Endothelial cell of umbilical vein (primary cell): ENCODE measurements at regions not wholly inside any gene's neighbourhood (a gene's known extent, or its start where the extent isn't known, plus 50 kb on each side); places are given as distances from the start of the nearest gene placed in this dataset.

Source experiments
- BruUV-seq: library from RNA; stranded (reverse); fragments of 400-500 nt; replicated peaks from 2 replicates; lab custom pipeline; 2021; lab: Mats Ljungman, UMichigan
- CTCF ChIA-PET: fragments of 300-600, 350-600 bp; sonication (Branson Sonifier 250); formaldehyde crosslinking; loops from one replicate; lab custom pipeline; 2021; ENCODE audit warnings: antibody characterized with exemption, inconsistent platforms; lab: Charles Lee
- POLR2A ChIA-PET: fragments of 300-600, 350-600 bp; sonication (Branson Sonifier 250); formaldehyde crosslinking; loops from one replicate; lab custom pipeline; 2021; ENCODE audit warnings: antibody characterized with exemption, inconsistent platforms; lab: Charles Lee
- DNase-seq: peaks from one replicate; pipeline ENCODE4 v3.0.0-alpha.2; 2011; ENCODE audit warnings: low read depth, low spot score
- FAIRE-seq: peaks from 2 replicates; lab custom pipeline; 2011; peaks lifted over from hg19 to GRCh38; lab: Jason Lieb, UNC
- H2AFZ ChIP-seq: 2 replicates; pipeline ENCODE4 v1.6.0; 2012; ENCODE audit warnings: low read depth, low read length, control low read depth, inconsistent platforms
- H3K27ac ChIP-seq: 2 replicates; pipeline ENCODE4 v1.5.1; 2011; ENCODE audit warnings: low read depth, mild to moderate bottlenecking, control low read depth, low read length, moderate library complexity; ENCODE audit not compliant: insufficient read depth
- H3K27me3 ChIP-seq, 2 experiments: 2 replicates each; pipeline versions ENCODE4 v1.6.0 to v1.6.1; 2011; ENCODE audit warnings: low read length in 2 of 2, mixed read lengths in 1 of 2; ENCODE audit not compliant: control insufficient read depth in 2 of 2, insufficient read depth in 2 of 2
- H3K36me3 ChIP-seq, 2 experiments: 2 replicates in 1 of 2; 3 replicates in 1 of 2; pipeline ENCODE4 v1.5.1; 2011; ENCODE audit warnings: low read length in 2 of 2, mild to moderate bottlenecking in 1 of 2, moderate library complexity in 1 of 2; ENCODE audit not compliant: control insufficient read depth in 2 of 2, insufficient read depth in 2 of 2; ENCODE audit errors: extremely low read depth in 1 of 2
- H3K4me1 ChIP-seq: 3 replicates; pipeline ENCODE4 v1.5.1; 2011; ENCODE audit warnings: mild to moderate bottlenecking, low read length; ENCODE audit not compliant: control insufficient read depth, insufficient read depth; ENCODE audit errors: extremely low read depth
- H3K4me2 ChIP-seq: 2 replicates; pipeline ENCODE4 v1.6.1; 2011; ENCODE audit warnings: low read length, control low read depth, mixed read lengths; ENCODE audit not compliant: insufficient read depth
- H3K4me3 ChIP-seq, 3 experiments: fragments of 200-600 bp in 1 of 3; sonication (generic), shearing (Covaris generic) in 1 of 3; replicated peaks in 1 of 3; 2 replicates each; pipeline ENCODE4 v1.5.1; 2011 to 2016; ENCODE audit warnings: control low read depth in 3 of 3, low read length in 3 of 3, mild to moderate bottlenecking in 2 of 3, inconsistent platforms in 1 of 3, low read depth in 1 of 3, moderate library complexity in 1 of 3; ENCODE audit not compliant: insufficient read depth in 1 of 3
- H3K79me2 ChIP-seq: 2 replicates; pipeline ENCODE4 v1.6.0; 2012; ENCODE audit warnings: low read length, inconsistent platforms; ENCODE audit not compliant: control insufficient read depth, insufficient read depth
- H3K9ac ChIP-seq: replicated peaks from 2 replicates; pipeline ENCODE3; 2011; ENCODE audit warnings: low read length, control low read depth; ENCODE audit not compliant: insufficient read depth; ENCODE audit errors: extremely low read depth
- H3K9me1 ChIP-seq: replicated peaks from 3 replicates; pipeline ENCODE4 v1.6.0; 2011; ENCODE audit warnings: mild to moderate bottlenecking, low read length; ENCODE audit not compliant: control insufficient read depth, insufficient read depth; ENCODE audit errors: extremely low read depth
- H3K9me3 ChIP-seq: replicated peaks from 2 replicates; pipeline ENCODE4 v1.5.1; 2012; ENCODE audit warnings: low read length, inconsistent platforms; ENCODE audit not compliant: control insufficient read depth, insufficient read depth
- H4K20me1 ChIP-seq: replicated peaks from 2 replicates; pipeline ENCODE3; 2011; ENCODE audit warnings: mild to moderate bottlenecking, low read length; ENCODE audit not compliant: control insufficient read depth, insufficient read depth; ENCODE audit errors: extremely low read depth
- CTCF ChIP-seq, 2 donors: IDR thresholded peaks; 1 replicate in 1 of 2; 2 replicates in 1 of 2; pipeline ENCODE4 v1.5.1; 2011; ENCODE audit warnings: low read length in 2 of 2, mild to moderate bottlenecking in 2 of 2, moderate library complexity in 2 of 2, control low read depth in 1 of 2, inconsistent platforms in 1 of 2, low read depth in 1 of 2; ENCODE audit not compliant: insufficient read depth in 1 of 2; ENCODE audit errors: extremely low read depth in 1 of 2
- EZH2 ChIP-seq: IDR thresholded peaks from 2 replicates; pipeline ENCODE4 v1.6.1; 2012; ENCODE audit warnings: borderline replicate concordance, low read depth, mild to moderate bottlenecking, moderate library complexity, low read length, inconsistent platforms; ENCODE audit not compliant: severe bottlenecking
- FOS ChIP-seq: IDR thresholded peaks from 2 replicates; pipeline ENCODE4 v1.6.1; 2011; ENCODE audit warnings: mild to moderate bottlenecking, low read length, moderate library complexity, borderline replicate concordance; ENCODE audit not compliant: insufficient read depth
- GATA2 ChIP-seq: IDR thresholded peaks from 2 replicates; pipeline ENCODE4 v1.7.0; 2011; ENCODE audit warnings: low read depth, mild to moderate bottlenecking, moderate library complexity, mixed read lengths, low read length; ENCODE audit not compliant: insufficient read length, insufficient read depth
- JUN ChIP-seq: IDR thresholded peaks from 2 replicates; pipeline ENCODE4 v1.6.1; 2011; ENCODE audit warnings: borderline replicate concordance, low read depth; ENCODE audit not compliant: insufficient read length, insufficient read depth
- MAX ChIP-seq: IDR thresholded peaks from 2 replicates; pipeline ENCODE4 v1.6.1; 2011; ENCODE audit not compliant: insufficient read depth, insufficient read length
- MYC ChIP-seq: IDR thresholded peaks from one replicate; pipeline ENCODE4 v1.6.1; 2011; ENCODE audit warnings: mild to moderate bottlenecking, low read depth, low read length
- POLR2A ChIP-seq: IDR thresholded peaks from 2 replicates; pipeline ENCODE4 v1.6.1; 2012; ENCODE audit warnings: low read depth, mild to moderate bottlenecking, control low read depth, low read length
- POLR2AphosphoS5 ChIP-seq: IDR thresholded peaks from 2 replicates; pipeline ENCODE4 v1.6.1; 2012; ENCODE audit warnings: low read depth, mild to moderate bottlenecking, control low read depth, low read length, moderate library complexity; ENCODE audit not compliant: insufficient read depth
- dilution Hi-C: fragments of 300-500 bp; cut with MboI; formaldehyde crosslinking; loops from one replicate; pipeline ENCODE4 v1.15.0; 2019; ENCODE audit warnings: low sequenced_read_pairs; ENCODE audit not compliant: extremely low pct_ligation_motif_present
- intact Hi-C: fragments of 100-400 bp; cut with micrococcal nuclease; formaldehyde crosslinking; loops from one replicate; pipeline ENCODE4 v1.10.0; 2022

DNA sequence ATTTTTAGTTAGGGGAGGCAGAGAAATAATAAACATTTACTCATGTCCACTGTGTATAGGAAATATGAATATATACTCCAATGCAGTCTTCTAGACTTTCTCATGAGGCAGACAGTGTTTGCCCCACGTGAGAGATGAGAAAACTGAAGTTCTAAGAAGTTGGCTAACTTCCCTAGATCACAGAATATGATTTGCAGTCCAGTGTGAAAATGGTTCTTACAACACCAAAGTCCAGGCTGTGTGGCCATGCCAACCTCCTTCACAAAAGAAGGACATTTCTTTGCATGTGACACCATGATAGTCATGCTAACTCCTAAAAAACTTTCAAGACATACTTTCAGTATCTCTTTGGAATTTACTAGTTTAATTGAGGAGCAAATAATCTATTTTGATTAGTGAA is 143.7 kb downstream of the IRS1 start:
- TF ChIP-seq GATA2: no peak
- TF ChIP-seq MAX: no peak
- TF ChIP-seq FOS: no peak
- TF ChIP-seq CTCF (IDR thresholded peaks at IDR 0.05; ENCODE audit: extremely low read depth in 1 of 2, insufficient read depth in 1 of 2, low read depth in 1 of 2, low read length in 2 of 2): no peak
- TF ChIP-seq POLR2A: no peak
- TF ChIP-seq JUN: no peak
- no peak for TF ChIP-seq EZH2
- no peak for TF ChIP-seq MYC
- no peak for TF ChIP-seq POLR2AphosphoS5
- no peak for DNase-seq
- Histone ChIP-seq H3K4me1 (no peaks in the 10 kb centered on the region), H2AFZ (no peak overlapping the region), H3K79me2 (no peaks in the 10 kb centered on the region), H3K36me3 (no peaks in the 10 kb centered on the region), H3K9ac (no peak overlapping the region), H3K9me1 (no peaks in the 10 kb centered on the region), H4K20me1 (no peaks in the 10 kb centered on the region), H3K4me2 (no peak overlapping the region), H3K27ac (no peak overlapping the region), H3K4me3 (no peak overlapping the region), H3K27me3 (peaks cover 22 to 32% of the 10 kb centered on the region in 2 experiments), H3K9me3 (no peaks in the 10 kb centered on the region)
- ChIA-PET POLR2A (no interaction called here), CTCF (no interaction called here)
- no peak for FAIRE-seq
- dilution Hi-C loops: no loop called here
- no TSS peak for BruUV-seq
- intact Hi-C loops: loop anchor here (5.0 to 10.0 kb wide), 2 partner anchors 281 to 609 kb away; no protein-coding TSS in a partner anchor
